GM23338 (cell line): ENCODE measurements at regions not wholly inside any gene's neighbourhood (a gene's known extent, or its start where the extent isn't known, plus 50 kb on each side); places are given as distances from the start of the nearest gene placed in this dataset.

Experiments
- EZH2 ChIP-seq: fragments of 200-600 bp; sonication (generic); IDR thresholded peaks from one replicate; pipeline ENCODE4 v1.8.0; 2017; ENCODE audit warnings: antibody characterized with exemption, mild to moderate bottlenecking, low read depth; ENCODE audit not compliant: unreplicated experiment
- EZH2phosphoT487 ChIP-seq: fragments of 200-600 bp; sonication (generic); IDR thresholded peaks from one replicate; pipeline ENCODE4 v1.8.1; 2018; ENCODE audit warnings: antibody characterized with exemption; ENCODE audit not compliant: unreplicated experiment
- JUNB ChIP-seq: IDR thresholded peaks from one replicate; pipeline ENCODE4 v1.6.1; 2016; ENCODE audit warnings: antibody characterized with exemption; ENCODE audit not compliant: unreplicated experiment
- POLR2AphosphoS5 ChIP-seq: IDR thresholded peaks from 2 replicates; pipeline ENCODE4 v1.6.1; 2016; ENCODE audit warnings: antibody characterized with exemption, low read depth
- TF ChIP-seq, protein P1 (sequence below), 2 experiments: fragments of 200-600 bp in 1 of 2; sonication (generic) in 1 of 2; conservative IDR thresholded peaks; 2 replicates each; pipeline versions ENCODE4 v1.5.1 to v1.6.1; 2016 to 2017; ENCODE audit warnings: antibody characterized with exemption in 2 of 2, low read depth in 2 of 2, mild to moderate bottlenecking in 2 of 2, moderate library complexity in 1 of 2

DNA sequence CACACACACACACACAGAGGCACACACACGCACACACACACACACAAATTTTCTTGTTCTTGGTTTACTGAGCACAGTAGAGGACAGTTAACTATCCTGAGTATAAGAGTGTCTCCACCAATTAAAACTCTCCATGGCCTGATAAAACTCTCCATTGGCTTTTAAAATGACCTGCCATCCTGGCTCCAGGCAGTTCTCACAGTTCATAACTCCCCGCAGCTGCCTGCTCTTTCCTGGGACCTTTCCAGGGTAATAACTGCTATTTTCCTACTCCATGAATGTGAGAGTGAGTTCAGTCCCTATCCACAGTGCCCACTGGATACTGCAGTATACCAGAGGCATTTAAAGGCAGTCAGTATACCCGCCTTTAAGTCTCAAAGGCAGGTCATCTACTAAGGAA is 351.5 kb downstream of the PLPP3 start:
- TF ChIP-seq, protein P1, sequence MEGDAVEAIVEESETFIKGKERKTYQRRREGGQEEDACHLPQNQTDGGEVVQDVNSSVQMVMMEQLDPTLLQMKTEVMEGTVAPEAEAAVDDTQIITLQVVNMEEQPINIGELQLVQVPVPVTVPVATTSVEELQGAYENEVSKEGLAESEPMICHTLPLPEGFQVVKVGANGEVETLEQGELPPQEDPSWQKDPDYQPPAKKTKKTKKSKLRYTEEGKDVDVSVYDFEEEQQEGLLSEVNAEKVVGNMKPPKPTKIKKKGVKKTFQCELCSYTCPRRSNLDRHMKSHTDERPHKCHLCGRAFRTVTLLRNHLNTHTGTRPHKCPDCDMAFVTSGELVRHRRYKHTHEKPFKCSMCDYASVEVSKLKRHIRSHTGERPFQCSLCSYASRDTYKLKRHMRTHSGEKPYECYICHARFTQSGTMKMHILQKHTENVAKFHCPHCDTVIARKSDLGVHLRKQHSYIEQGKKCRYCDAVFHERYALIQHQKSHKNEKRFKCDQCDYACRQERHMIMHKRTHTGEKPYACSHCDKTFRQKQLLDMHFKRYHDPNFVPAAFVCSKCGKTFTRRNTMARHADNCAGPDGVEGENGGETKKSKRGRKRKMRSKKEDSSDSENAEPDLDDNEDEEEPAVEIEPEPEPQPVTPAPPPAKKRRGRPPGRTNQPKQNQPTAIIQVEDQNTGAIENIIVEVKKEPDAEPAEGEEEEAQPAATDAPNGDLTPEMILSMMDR (conservative IDR thresholded peaks at IDR 0.05; ENCODE audit: low read depth in 2 of 2): no peak
- no peak for TF ChIP-seq EZH2
- no peak for TF ChIP-seq POLR2AphosphoS5
- no peak for TF ChIP-seq EZH2phosphoT487
- TF ChIP-seq JUNB: no peak
